HepG2 (cell line): ENCODE measurements at regions not wholly inside any gene's neighbourhood (a gene's known extent, or its start where the extent isn't known, plus 50 kb on each side); places are given as distances from the start of the nearest gene placed in this dataset.

Source experiments
- ATAC-seq: fragments of 200-7000 bp; cut with Tn5 transposase; 3 replicates; pipeline ENCODE4 v1.9.1; 2020; ENCODE audit warnings: mild to moderate bottlenecking, moderate library complexity
- BruUV-seq: library from RNA; stranded (reverse); fragments of 400-500 nt; replicated peaks from 2 replicates; lab custom pipeline; 2021; lab: Mats Ljungman, UMichigan
- CTCF ChIA-PET: fragments of 300-600 bp; formaldehyde crosslinking; extraction: SDS; loops from one replicate; lab custom pipeline; 2021; ENCODE audit warnings: low total read pairs, inconsistent platforms, low intra/inter-chr PET ratio; lab: Yijun Ruan, JAX
- POLR2A ChIA-PET: fragments of 350-600 bp; sonication (Branson Sonifier 250); formaldehyde crosslinking; loops from one replicate; lab custom pipeline; 2020; ENCODE audit warnings: antibody characterized with exemption, inconsistent platforms; lab: Yijun Ruan, JAX
- DNase-seq: peaks from one replicate; pipeline ENCODE4 v3.0.0-alpha.2; 2015; ENCODE audit warnings: low spot score
- FAIRE-seq: peaks from 3 replicates; lab custom pipeline; 2011; peaks lifted over from hg19 to GRCh38; lab: Jason Lieb, UNC
- H2AFZ ChIP-seq: one replicate; pipeline ENCODE4 v1.6.1; 2011; ENCODE audit warnings: low read length, inconsistent platforms
- H3K27ac ChIP-seq: fragments of 300-600 bp; 3 replicates; pipeline ENCODE4 v1.8.0; 2011; ENCODE audit warnings: mixed run types, mild to moderate bottlenecking, mixed read lengths, low read length, inconsistent platforms; ENCODE audit not compliant: insufficient read depth; ENCODE audit errors: extremely low read length
- H3K27me3 ChIP-seq, 2 experiments: fragments of 200-600 bp in 1 of 2; 2 replicates in 1 of 2; 3 replicates in 1 of 2; pipeline versions ENCODE4 v1.6.0 to v1.8.0; 2011; ENCODE audit warnings: low read length in 2 of 2, mild to moderate bottlenecking in 2 of 2, moderate library complexity in 2 of 2, inconsistent platforms in 1 of 2; ENCODE audit not compliant: insufficient read depth in 2 of 2, control insufficient read depth in 1 of 2
- H3K36me3 ChIP-seq, 2 experiments: fragments of 200-600 bp in 1 of 2; replicated peaks in 1 of 2; 2 replicates in 1 of 2; 3 replicates in 1 of 2; pipeline versions ENCODE4 v1.5.1 to v1.8.0; 2011; ENCODE audit warnings: low read length in 2 of 2, inconsistent platforms in 1 of 2; ENCODE audit not compliant: insufficient read depth in 2 of 2, control insufficient read depth in 1 of 2
- H3K4me1 ChIP-seq: 2 replicates; pipeline ENCODE4 v1.5.1; 2012; ENCODE audit warnings: low read length, inconsistent platforms; ENCODE audit not compliant: insufficient read depth
- H3K4me2 ChIP-seq: 2 replicates; pipeline ENCODE4 v1.6.0; 2011; ENCODE audit warnings: low read depth, low read length, inconsistent platforms
- H3K4me3 ChIP-seq, 3 experiments: fragments of 200-600 bp in 1 of 3; sonication (generic), shearing (Covaris generic) in 1 of 3; replicated peaks in 1 of 3; 2 replicates each; pipeline ENCODE4 v1.5.1; 2011 to 2016; ENCODE audit warnings: low read length in 3 of 3, inconsistent platforms in 2 of 3, low read depth in 2 of 3, mild to moderate bottlenecking in 2 of 3, control low read depth in 1 of 3, mixed read lengths in 1 of 3; ENCODE audit not compliant: insufficient read depth in 1 of 3
- H3K79me2 ChIP-seq: one replicate; pipeline ENCODE4 v1.6.1; 2011; ENCODE audit warnings: low read length, inconsistent platforms; ENCODE audit not compliant: insufficient read depth
- H3K9ac ChIP-seq: 2 replicates; pipeline ENCODE4 v1.6.0; 2011; ENCODE audit warnings: mild to moderate bottlenecking, low read depth, low read length, inconsistent platforms; ENCODE audit not compliant: insufficient read depth
- H3K9me3 ChIP-seq: 2 replicates; pipeline ENCODE4 v1.5.1; 2012; ENCODE audit warnings: mild to moderate bottlenecking, low read length
- H4K20me1 ChIP-seq: 2 replicates; pipeline ENCODE4 v1.6.0; 2011; ENCODE audit warnings: inconsistent platforms, mild to moderate bottlenecking, low read length, moderate library complexity; ENCODE audit not compliant: insufficient read depth
- ARID2 ChIP-seq: sonication (generic); formaldehyde crosslinking; IDR thresholded peaks from 2 replicates; pipeline ENCODE4 v1.8.1; 2022; ENCODE audit warnings: mild to moderate bottlenecking, missing genetic modification reagents, borderline replicate concordance
- ELF1 ChIP-seq: sonication (generic); formaldehyde crosslinking; IDR thresholded peaks from 2 replicates; pipeline ENCODE4 v1.4.0; 2020; ENCODE audit warnings: missing genetic modification reagents
- HHEX ChIP-seq: IDR thresholded peaks from 2 replicates; pipeline ENCODE4 v1.6.1; 2016; ENCODE audit warnings: control low read depth
- KMT2B ChIP-seq: IDR thresholded peaks from 2 replicates; pipeline ENCODE4 v1.6.1; 2016; ENCODE audit warnings: missing genetic modification reagents, missing compliant biosample characterization
- NFKB2 ChIP-seq: sonication (generic); formaldehyde crosslinking; IDR thresholded peaks from 2 replicates; pipeline ENCODE4 v1.4.0; 2020; ENCODE audit warnings: missing genetic modification reagents, borderline replicate concordance
- TP53 ChIP-seq: sonication (generic); formaldehyde crosslinking; conservative IDR thresholded peaks from 2 replicates; pipeline ENCODE4 v1.4.0; 2020; ENCODE audit warnings: missing genetic modification reagents
- ZFP1 ChIP-seq: IDR thresholded peaks from 2 replicates; pipeline ENCODE4 v1.6.1; 2016
- ZNF883 ChIP-seq: sonication (generic); formaldehyde crosslinking; IDR thresholded peaks from 2 replicates; pipeline ENCODE4 v1.5.1; 2020; ENCODE audit warnings: mild to moderate bottlenecking, missing genetic modification reagents; ENCODE audit errors: not compliant biosample characterization
- WGBS: methylation state at CpG from one replicate; pipeline ENCODE4 v1.1.6; 2017; ENCODE audit warnings: low lambda C conversion rate; 5-methylcytosine and 5-hydroxymethylcytosine counted together
- in situ Hi-C: cut with HindIII; loops from 2 replicates; pipeline ENCODE4 v1.10.0; 2017; ENCODE audit warnings: low pct_unique_long_range_greater_than_20kb; ENCODE audit not compliant: extremely low pct_ligation_motif_present
- intact Hi-C: fragments of 100-400 bp; cut with micrococcal nuclease; formaldehyde crosslinking; loops from one replicate; pipeline ENCODE4 v1.10.0; 2022; ENCODE audit not compliant: unreplicated experiment
- TF ChIP-seq, protein P1 (sequence below): sonication (generic); formaldehyde crosslinking; IDR thresholded peaks from 2 replicates; pipeline ENCODE4 v1.5.0; 2020; ENCODE audit warnings: missing genetic modification reagents, mild to moderate bottlenecking, borderline replicate concordance
- TF ChIP-seq, protein P2 (sequence below): sonication (generic); formaldehyde crosslinking; IDR thresholded peaks from 2 replicates; pipeline ENCODE4 v1.4.0; 2020; ENCODE audit warnings: mild to moderate bottlenecking, missing genetic modification reagents
- TF ChIP-seq, protein P3 (sequence below): sonication (generic); formaldehyde crosslinking; IDR thresholded peaks from 2 replicates; pipeline ENCODE4 v1.5.1; 2020; ENCODE audit warnings: mild to moderate bottlenecking, missing genetic modification reagents, moderate library complexity

DNA sequence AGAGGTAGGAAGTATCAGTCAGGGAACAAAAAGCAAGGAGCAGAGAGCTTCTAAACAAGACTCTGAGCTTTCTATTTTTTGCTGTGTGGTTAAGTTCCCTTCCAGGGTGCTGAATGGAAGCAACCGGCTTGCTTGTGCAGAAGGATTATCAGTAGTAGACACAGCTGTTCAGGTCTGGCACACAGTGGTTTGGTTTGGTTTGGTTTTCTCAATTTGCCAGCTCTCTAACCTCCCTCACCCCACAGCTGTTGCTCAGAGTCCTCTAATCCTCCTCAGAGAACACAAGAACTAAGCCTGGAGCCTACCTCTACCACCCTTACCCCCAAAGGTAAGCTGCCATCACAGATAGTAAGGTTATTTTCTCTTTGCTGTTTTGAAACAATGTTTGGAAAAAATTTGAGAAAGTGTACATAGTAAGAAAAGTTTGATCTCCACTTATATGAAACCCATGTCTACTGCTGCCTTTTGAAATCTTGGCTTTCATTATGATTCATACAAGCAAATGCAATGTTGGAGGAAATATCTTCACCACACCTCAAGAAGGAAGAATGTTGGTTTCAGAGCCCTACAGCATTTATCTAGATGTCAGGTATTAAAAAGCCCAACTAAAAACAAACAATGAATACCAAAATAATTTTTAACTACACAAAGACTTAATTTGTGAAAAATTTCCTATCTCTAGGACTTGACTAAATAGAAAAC is 255.3 kb downstream of the NR4A2 start:
- Histone ChIP-seq H3K79me2 (no peaks in the 10 kb centered on the region), H3K27me3 (no peaks in the 10 kb centered on the region), H3K4me3 (no peak overlapping the region), H3K27ac (no peak overlapping the region), H4K20me1 (no peaks in the 10 kb centered on the region), H3K4me2 (no peak overlapping the region), H3K9me3 (peaks cover 8% of the 10 kb centered on the region; the same call in 1 of the 2 replicates), H3K4me1 (no peaks in the 10 kb centered on the region), H3K36me3 (no peaks in the 10 kb centered on the region), H2AFZ (no peak overlapping the region), H3K9ac (no peak overlapping the region)
- in situ Hi-C loops, result no loop called here
- ATAC-seq (no peak), DNase-seq (no peak), FAIRE-seq (no peak)
- ChIA-PET POLR2A (no interaction called here), CTCF (no interaction called here)
- no peak for TF ChIP-seq ZNF883 (CRISPR knock-in tag)
- TF ChIP-seq ELF1 (CRISPR knock-in tag), result no peak
- TF ChIP-seq, protein P1, sequence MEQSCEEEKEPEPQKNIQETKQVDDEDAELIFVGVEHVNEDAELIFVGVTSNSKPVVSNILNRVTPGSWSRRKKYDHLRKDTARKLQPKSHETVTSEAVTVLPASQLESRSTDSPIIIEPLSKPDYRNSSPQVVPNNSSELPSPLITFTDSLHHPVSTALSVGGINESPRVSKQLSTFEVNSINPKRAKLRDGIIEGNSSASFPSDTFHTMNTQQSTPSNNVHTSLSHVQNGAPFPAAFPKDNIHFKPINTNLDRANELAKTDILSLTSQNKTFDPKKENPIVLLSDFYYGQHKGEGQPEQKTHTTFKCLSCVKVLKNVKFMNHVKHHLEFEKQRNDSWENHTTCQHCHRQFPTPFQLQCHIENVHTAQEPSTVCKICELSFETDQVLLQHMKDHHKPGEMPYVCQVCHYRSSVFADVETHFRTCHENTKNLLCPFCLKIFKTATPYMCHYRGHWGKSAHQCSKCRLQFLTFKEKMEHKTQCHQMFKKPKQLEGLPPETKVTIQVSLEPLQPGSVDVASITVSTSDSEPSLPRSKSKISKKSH (CRISPR knock-in tag), result no peak
- TF ChIP-seq HHEX, result no peak
- TF ChIP-seq NFKB2 (CRISPR knock-in tag), result no peak
- TF ChIP-seq TP53 (CRISPR knock-in tag), result no peak
- TF ChIP-seq, protein P2, sequence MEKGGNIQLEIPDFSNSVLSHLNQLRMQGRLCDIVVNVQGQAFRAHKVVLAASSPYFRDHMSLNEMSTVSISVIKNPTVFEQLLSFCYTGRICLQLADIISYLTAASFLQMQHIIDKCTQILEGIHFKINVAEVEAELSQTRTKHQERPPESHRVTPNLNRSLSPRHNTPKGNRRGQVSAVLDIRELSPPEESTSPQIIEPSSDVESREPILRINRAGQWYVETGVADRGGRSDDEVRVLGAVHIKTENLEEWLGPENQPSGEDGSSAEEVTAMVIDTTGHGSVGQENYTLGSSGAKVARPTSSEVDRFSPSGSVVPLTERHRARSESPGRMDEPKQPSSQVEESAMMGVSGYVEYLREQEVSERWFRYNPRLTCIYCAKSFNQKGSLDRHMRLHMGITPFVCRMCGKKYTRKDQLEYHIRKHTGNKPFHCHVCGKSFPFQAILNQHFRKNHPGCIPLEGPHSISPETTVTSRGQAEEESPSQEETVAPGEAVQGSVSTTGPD, result no peak
- TF ChIP-seq, protein P3, sequence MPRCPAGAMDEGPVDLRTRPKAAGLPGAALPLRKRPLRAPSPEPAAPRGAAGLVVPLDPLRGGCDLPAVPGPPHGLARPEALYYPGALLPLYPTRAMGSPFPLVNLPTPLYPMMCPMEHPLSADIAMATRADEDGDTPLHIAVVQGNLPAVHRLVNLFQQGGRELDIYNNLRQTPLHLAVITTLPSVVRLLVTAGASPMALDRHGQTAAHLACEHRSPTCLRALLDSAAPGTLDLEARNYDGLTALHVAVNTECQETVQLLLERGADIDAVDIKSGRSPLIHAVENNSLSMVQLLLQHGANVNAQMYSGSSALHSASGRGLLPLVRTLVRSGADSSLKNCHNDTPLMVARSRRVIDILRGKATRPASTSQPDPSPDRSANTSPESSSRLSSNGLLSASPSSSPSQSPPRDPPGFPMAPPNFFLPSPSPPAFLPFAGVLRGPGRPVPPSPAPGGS (CRISPR knock-in tag), result no peak
- no peak for TF ChIP-seq ZFP1
- no peak for TF ChIP-seq KMT2B (CRISPR knock-in tag)
- no peak for TF ChIP-seq ARID2 (CRISPR knock-in tag)
- intact Hi-C loops, result no loop called here
- BruUV-seq, result no TSS peak
- WGBS, result 28% methylated on average over 1 of the region's 1 CpG
